ENCODE measurements at regions not wholly inside any gene's neighbourhood (a gene's known extent, or its start where the extent isn't known, plus 50 kb on each side); places are given as distances from the start of the nearest gene placed in this dataset.

DNA sequence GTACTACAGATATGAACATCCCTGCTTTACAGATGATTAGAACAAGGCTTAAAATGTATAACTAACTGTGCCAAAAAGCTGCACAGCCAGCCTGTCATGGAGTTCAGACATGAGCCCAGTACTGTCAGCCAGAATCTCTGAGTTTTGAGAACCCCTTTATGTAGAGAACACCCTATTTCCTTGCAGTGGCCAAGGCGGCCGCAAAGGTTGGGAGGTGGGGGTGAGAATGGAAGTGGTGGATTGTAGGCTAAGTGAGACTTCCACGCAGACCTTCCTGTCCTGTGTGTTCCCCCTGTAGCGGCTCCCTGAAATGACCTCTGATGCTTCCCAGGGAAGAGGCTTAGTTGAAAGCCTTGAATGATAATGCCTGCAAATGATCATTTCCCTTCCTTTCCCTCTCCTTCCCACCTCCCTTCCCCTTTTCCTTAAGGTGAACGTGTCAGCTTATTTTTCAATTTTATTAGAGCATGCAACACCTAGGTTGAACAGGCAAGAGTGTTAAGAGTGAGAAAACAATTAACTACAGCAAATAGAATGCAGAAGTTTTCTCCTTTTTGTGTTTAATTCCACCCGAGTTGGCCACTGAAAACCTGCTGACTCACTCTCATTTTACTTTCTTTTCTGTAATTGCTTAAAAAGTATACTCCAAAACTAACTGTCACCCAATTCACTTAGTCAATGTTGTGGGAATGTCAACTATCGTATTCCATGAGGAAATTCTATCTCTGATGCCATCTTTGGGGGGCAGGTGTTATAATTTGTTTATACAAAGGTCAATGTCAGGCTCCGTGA is 167.0 kb upstream of the EDNRB start:
- intact Hi-C loops (cut with DNase I; ENCODE audit: low total_unique reads): no loop called here
- peaks cover 0 to 36% (median 14%) of the 10 kb centered on the region in 4 donors for H3K4me1 ChIP-seq
- no peaks in the 10 kb centered on the region for H3K36me3 ChIP-seq
- peak overlapping the region in 2 of 5 donors; percentile 24 to 53 for H3K27ac ChIP-seq
- peaks cover 0 to 9% (median 3%) of the 10 kb centered on the region in 4 donors for H3K9me3 ChIP-seq
- H3K27me3 ChIP-seq: no peaks in the 10 kb centered on the region
- DNase-seq: no peak
- peak overlapping the region in 1 of 4 donors; percentile 20 for H3K4me3 ChIP-seq
- 31 to 40% (median 37%) methylated on average over 8 of the region's 8 CpGs for WGBS, 5 donors
- no peak for TF ChIP-seq EP300 (IDR thresholded peaks at IDR 0.05)
- TF ChIP-seq POLR2AphosphoS5 (IDR thresholded peaks at IDR 0.05): no peak
- TF ChIP-seq POLR2A (IDR thresholded peaks at IDR 0.05): no peak
- TF ChIP-seq, protein P1, sequence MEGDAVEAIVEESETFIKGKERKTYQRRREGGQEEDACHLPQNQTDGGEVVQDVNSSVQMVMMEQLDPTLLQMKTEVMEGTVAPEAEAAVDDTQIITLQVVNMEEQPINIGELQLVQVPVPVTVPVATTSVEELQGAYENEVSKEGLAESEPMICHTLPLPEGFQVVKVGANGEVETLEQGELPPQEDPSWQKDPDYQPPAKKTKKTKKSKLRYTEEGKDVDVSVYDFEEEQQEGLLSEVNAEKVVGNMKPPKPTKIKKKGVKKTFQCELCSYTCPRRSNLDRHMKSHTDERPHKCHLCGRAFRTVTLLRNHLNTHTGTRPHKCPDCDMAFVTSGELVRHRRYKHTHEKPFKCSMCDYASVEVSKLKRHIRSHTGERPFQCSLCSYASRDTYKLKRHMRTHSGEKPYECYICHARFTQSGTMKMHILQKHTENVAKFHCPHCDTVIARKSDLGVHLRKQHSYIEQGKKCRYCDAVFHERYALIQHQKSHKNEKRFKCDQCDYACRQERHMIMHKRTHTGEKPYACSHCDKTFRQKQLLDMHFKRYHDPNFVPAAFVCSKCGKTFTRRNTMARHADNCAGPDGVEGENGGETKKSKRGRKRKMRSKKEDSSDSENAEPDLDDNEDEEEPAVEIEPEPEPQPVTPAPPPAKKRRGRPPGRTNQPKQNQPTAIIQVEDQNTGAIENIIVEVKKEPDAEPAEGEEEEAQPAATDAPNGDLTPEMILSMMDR (IDR thresholded peaks at IDR 0.05): no peak

DNA sequence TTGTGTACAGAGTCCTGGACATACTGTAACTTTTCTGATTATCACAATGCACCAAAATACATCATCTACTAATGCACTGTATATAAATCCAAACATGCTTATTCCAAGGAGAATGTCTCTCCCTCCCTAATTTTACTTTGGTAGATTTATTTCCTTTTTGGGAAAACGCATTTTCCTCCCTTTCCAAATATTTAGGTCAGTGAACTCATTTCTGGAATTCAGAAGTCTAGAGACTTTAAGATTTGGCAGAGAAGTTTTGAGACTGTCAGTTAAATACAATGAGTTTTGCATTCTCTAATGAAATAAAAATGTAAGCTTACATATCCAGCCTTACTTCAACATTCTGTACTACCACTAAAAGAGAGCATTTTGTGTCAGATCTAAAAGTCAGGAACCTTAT is 165.8 kb upstream of the EDNRB start:
- DNase-seq: peak in 1 of 2 donors; percentile 30
- peaks cover 0 to 13% (median 5%) of the 10 kb centered on the region in 4 donors for H3K9me3 ChIP-seq
- no peaks in the 10 kb centered on the region for H3K27me3 ChIP-seq
- H3K27ac ChIP-seq: no peak overlapping the region
- peaks cover 0 to 36% (median 14%) of the 10 kb centered on the region in 4 donors for H3K4me1 ChIP-seq
- no peaks in the 10 kb centered on the region for H3K36me3 ChIP-seq
- intact Hi-C loops (cut with DNase I; ENCODE audit: low total_unique reads): no loop called here
- H3K4me3 ChIP-seq: no peak overlapping the region
- TF ChIP-seq, protein P1 (IDR thresholded peaks at IDR 0.05): no peak
- no peak for TF ChIP-seq EP300 (IDR thresholded peaks at IDR 0.05)
- 28 to 56% (median 46%) methylated on average over 1 of the region's 1 CpG for WGBS, 5 donors

DNA sequence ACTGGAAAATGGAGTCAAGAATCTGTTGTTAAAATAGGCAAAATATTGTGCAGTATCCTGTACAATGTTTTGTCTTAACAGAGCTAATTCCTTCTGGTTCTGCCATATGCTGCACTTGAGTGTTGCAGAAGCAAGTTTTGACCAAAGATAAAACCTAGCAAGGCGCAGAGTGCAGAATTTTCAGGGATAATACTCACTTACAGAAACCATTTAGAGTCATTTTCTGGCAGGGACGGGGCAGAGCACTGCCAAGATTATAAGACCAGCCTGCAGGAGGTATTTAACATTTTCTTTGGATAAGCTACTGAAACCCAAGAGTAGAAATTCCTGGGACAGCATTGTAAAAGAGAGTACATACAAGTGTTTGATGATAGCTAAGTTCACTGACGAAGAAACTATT is 159.5 kb upstream of the EDNRB start:
- Histone ChIP-seq H3K36me3 (no peaks in the 10 kb centered on the region), H3K4me3 (no peak overlapping the region), H3K4me1 (no peaks in the 10 kb centered on the region), H3K27me3 (no peaks in the 10 kb centered on the region), H3K9me3 (peaks cover 0 to 13% (median 5%) of the 10 kb centered on the region in 4 donors), H3K27ac (no peak overlapping the region)
- no peak for DNase-seq
- intact Hi-C loops (cut with DNase I; ENCODE audit: low total_unique reads): no loop called here
- TF ChIP-seq POLR2AphosphoS5 (IDR thresholded peaks at IDR 0.05) (no peak), EP300 (IDR thresholded peaks at IDR 0.05) (no peak)
- TF ChIP-seq, protein P1 (IDR thresholded peaks at IDR 0.05): no peak
- WGBS, 5 donors: 49 to 72% (median 61%) methylated on average over 3 of the region's 3 CpGs

DNA sequence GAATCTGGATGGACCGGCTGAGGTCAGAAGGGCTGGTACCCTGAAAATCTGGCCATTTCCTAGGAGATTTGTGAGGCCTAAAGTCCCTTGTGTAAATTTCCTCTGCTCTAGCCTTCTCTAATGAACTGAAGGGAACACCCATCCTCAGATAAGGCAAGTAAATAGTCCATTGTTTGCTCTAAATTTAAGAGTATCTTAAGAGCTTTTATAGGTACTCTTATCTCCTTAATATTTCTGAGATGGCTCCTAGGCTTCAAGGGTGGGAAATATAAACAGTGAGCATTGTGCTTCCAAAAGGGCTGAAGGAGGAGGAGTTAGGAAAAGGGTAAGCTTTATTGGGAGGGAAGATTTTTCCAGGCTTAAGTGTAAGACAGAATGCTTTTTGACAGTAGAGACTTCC is 148.7 kb upstream of the EDNRB start:
- no peak for TF ChIP-seq EP300 (IDR thresholded peaks at IDR 0.05)
- TF ChIP-seq, protein P1 (IDR thresholded peaks at IDR 0.05): no peak
- no peak for TF ChIP-seq POLR2A (IDR thresholded peaks at IDR 0.05)
- TF ChIP-seq POLR2AphosphoS5 (IDR thresholded peaks at IDR 0.05): no peak
- Histone ChIP-seq H3K27me3 (no peaks in the 10 kb centered on the region), H3K27ac (no peak overlapping the region), H3K9me3 (no peaks in the 10 kb centered on the region), H3K4me3 (no peak overlapping the region), H3K36me3 (no peaks in the 10 kb centered on the region), H3K4me1 (no peaks in the 10 kb centered on the region)
- no peak for DNase-seq
- 28 to 65% (median 33%) methylated on average over 1 of the region's 1 CpG for WGBS, 5 donors
- intact Hi-C loops (cut with DNase I; ENCODE audit: low total_unique reads): no loop called here
